B cell (primary cell): ENCODE measurements at regions not wholly inside any gene's neighbourhood (a gene's known extent, or its start where the extent isn't known, plus 50 kb on each side); places are given as distances from the start of the nearest gene placed in this dataset.

Experiments
- CTCF ChIP-seq: fragments of 200-600 bp; IDR thresholded peaks from one replicate; pipeline ENCODE4 v1.8.0; 2022; ENCODE audit warnings: antibody characterized with exemption, mild to moderate bottlenecking
- EZH2 ChIP-seq: IDR thresholded peaks from 2 replicates; pipeline ENCODE4 v1.6.1; 2012; ENCODE audit warnings: borderline replicate concordance, low read depth, mild to moderate bottlenecking, moderate library complexity, low read length; ENCODE audit not compliant: insufficient read depth, poor library complexity, severe bottlenecking

GRCh38 chr9:2411459-2412215 lies 209.9 kb upstream of the VLDLR start:
- TF ChIP-seq CTCF: no peak
- TF ChIP-seq EZH2: no peak
